ENCODE measurements at regions not wholly inside any gene's neighbourhood (a gene's known extent, or its start where the extent isn't known, plus 50 kb on each side); places are given as distances from the start of the nearest gene placed in this dataset.
A peak's percentile ranks its signal among the peaks of the same experiment; 100 is the strongest.

GRCh38 chr22:48492366-48493320 is 1335.0 kb downstream of the BRD1 start:
- peak; percentile 1 for DNase-seq (ENCODE audit: low read depth)
- ChIA-PET CTCF (interaction anchor here (0.6 to 2.3 kb wide), 7 partner anchors 11 to 1930 kb away, joined by 3 to 6 read pairs (median 3); no protein-coding TSS in a partner anchor), POLR2A (no interaction called here)
- H3K4me3 ChIP-seq (ENCODE audit: low read depth, low read length): no peak overlapping the region
- peak; percentile 89 for TF ChIP-seq CTCF (IDR thresholded peaks at IDR 0.05; ENCODE audit: insufficient read depth, low read depth, low read length)
- H3K36me3 ChIP-seq (ENCODE audit: control insufficient read depth, insufficient read depth, low read length): no peaks in the 10 kb centered on the region
- peaks cover 6% of the 10 kb centered on the region for H3K27me3 ChIP-seq (ENCODE audit: control insufficient read depth, insufficient read depth, low read length)

GRCh38 chr22:48491451-48491941 is 1336.2 kb downstream of the BRD1 start:
- H3K27me3 ChIP-seq (ENCODE audit: control insufficient read depth, insufficient read depth, low read length): peaks cover 6% of the 10 kb centered on the region
- ChIA-PET CTCF (interaction anchor here (0.6 to 1.1 kb wide), 4 partner anchors 1163 to 1929 kb away, joined by 3 to 4 read pairs (median 4); partner anchors contain the start of gene TBC1D22A), POLR2A (no interaction called here)
- H3K4me3 ChIP-seq (ENCODE audit: low read depth, low read length): no peak overlapping the region
- TF ChIP-seq CTCF (IDR thresholded peaks at IDR 0.05; ENCODE audit: insufficient read depth, low read depth, low read length): no peak
- no peaks in the 10 kb centered on the region for H3K36me3 ChIP-seq (ENCODE audit: control insufficient read depth, insufficient read depth, low read length)
- no peak for DNase-seq (ENCODE audit: low read depth)

- Histone ChIP-seq H3K27me3 (ENCODE audit: control insufficient read depth, insufficient read depth, low read length) (peaks cover 6% of the 10 kb centered on the region), H3K36me3 (ENCODE audit: control insufficient read depth, insufficient read depth, low read length) (no peaks in the 10 kb centered on the region), H3K4me3 (ENCODE audit: low read depth, low read length) (peak overlapping the region; percentile 39)
- POLR2A ChIA-PET: interaction anchor here (0.6 kb wide), 1 partner anchor 1725 kb away, joined by 8 read pairs; no protein-coding TSS in a partner anchor
- DNase-seq (ENCODE audit: low read depth): no peak
- TF ChIP-seq CTCF (IDR thresholded peaks at IDR 0.05; ENCODE audit: insufficient read depth, low read depth, low read length): no peak
- CTCF ChIA-PET: interaction anchor here (0.9 to 1.0 kb wide), 2 partner anchors 10 to 1692 kb away, joined by 3 to 4 read pairs; no protein-coding TSS in a partner anchor
Observed at GRCh38 chr22:48490500-48491411, 1336.9 kb downstream of the BRD1 start.

- CTCF ChIA-PET: interaction anchor here (0.6 to 1.0 kb wide), 3 partner anchors 11 to 1893 kb away, joined by 3 to 4 read pairs (median 3); no protein-coding TSS in a partner anchor
Observed at GRCh38 chr22:48489551-48490499, 1337.8 kb downstream of the BRD1 start.

More at GRCh38 chr22:48489551-48490499, 1337.8 kb downstream of the BRD1 start:
- POLR2A ChIA-PET: interaction anchor here (0.6 kb wide), 1 partner anchor 1724 kb away, joined by 8 read pairs; no protein-coding TSS in a partner anchor
- Histone ChIP-seq H3K4me3 (ENCODE audit: low read depth, low read length) (peak overlapping the region; percentile 39), H3K27me3 (ENCODE audit: control insufficient read depth, insufficient read depth, low read length) (peaks cover 6% of the 10 kb centered on the region), H3K36me3 (ENCODE audit: control insufficient read depth, insufficient read depth, low read length) (no peaks in the 10 kb centered on the region)
- TF ChIP-seq CTCF (IDR thresholded peaks at IDR 0.05; ENCODE audit: insufficient read depth, low read depth, low read length): no peak
- no peak for DNase-seq (ENCODE audit: low read depth)

All from BJ (cell line).